BJ (cell line): ENCODE measurements at regions not wholly inside any gene's neighbourhood (a gene's known extent, or its start where the extent isn't known, plus 50 kb on each side); places are given as distances from the start of the nearest gene placed in this dataset.

Source experiments
- CTCF ChIA-PET: fragments of 350-600 bp; formaldehyde crosslinking; extraction: SDS; loops from one replicate; lab custom pipeline; 2021; ENCODE audit warnings: antibody characterized with exemption, inconsistent platforms; lab: Yijun Ruan, JAX
- POLR2A ChIA-PET: fragments of 300-600 bp; sonication (Branson Sonifier 250); formaldehyde crosslinking; extraction: SDS; loops from one replicate; lab custom pipeline; 2021; ENCODE audit warnings: antibody characterized with exemption; lab: Charles Lee
- DNase-seq: peaks from one replicate; pipeline ENCODE4 v3.0.0-alpha.2; 2011; ENCODE audit warnings: low read depth
- H3K27me3 ChIP-seq: 2 replicates; pipeline ENCODE4 v1.6.0; 2011; ENCODE audit warnings: low read length; ENCODE audit not compliant: control insufficient read depth, insufficient read depth
- H3K36me3 ChIP-seq: 2 replicates; pipeline ENCODE4 v1.5.1; 2011; ENCODE audit warnings: low read length; ENCODE audit not compliant: control insufficient read depth, insufficient read depth
- H3K4me3 ChIP-seq: 2 replicates; pipeline ENCODE4 v1.5.1; 2011; ENCODE audit warnings: low read depth, mild to moderate bottlenecking, control low read depth, low read length
- TF ChIP-seq, protein P1 (sequence below): IDR thresholded peaks from 2 replicates; pipeline ENCODE4 v1.5.1; 2011; ENCODE audit warnings: low read depth, mild to moderate bottlenecking, control low read depth, inconsistent platforms, low read length, moderate library complexity; ENCODE audit not compliant: insufficient read depth

GRCh38 chr15:69758810-69759790 is 306.5 kb downstream of the RPLP1 start:
- H3K27me3 ChIP-seq, result peaks cover 8% of the 10 kb centered on the region
- TF ChIP-seq, protein P1, sequence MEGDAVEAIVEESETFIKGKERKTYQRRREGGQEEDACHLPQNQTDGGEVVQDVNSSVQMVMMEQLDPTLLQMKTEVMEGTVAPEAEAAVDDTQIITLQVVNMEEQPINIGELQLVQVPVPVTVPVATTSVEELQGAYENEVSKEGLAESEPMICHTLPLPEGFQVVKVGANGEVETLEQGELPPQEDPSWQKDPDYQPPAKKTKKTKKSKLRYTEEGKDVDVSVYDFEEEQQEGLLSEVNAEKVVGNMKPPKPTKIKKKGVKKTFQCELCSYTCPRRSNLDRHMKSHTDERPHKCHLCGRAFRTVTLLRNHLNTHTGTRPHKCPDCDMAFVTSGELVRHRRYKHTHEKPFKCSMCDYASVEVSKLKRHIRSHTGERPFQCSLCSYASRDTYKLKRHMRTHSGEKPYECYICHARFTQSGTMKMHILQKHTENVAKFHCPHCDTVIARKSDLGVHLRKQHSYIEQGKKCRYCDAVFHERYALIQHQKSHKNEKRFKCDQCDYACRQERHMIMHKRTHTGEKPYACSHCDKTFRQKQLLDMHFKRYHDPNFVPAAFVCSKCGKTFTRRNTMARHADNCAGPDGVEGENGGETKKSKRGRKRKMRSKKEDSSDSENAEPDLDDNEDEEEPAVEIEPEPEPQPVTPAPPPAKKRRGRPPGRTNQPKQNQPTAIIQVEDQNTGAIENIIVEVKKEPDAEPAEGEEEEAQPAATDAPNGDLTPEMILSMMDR, result no peak
- CTCF ChIA-PET, result interaction anchor here (0.8 kb wide), 1 partner anchor 708 kb away, joined by 3 read pairs; no protein-coding TSS in a partner anchor
- DNase-seq, result no peak
- H3K4me3 ChIP-seq, result no peak overlapping the region
- POLR2A ChIA-PET, result interaction anchor here (0.6 kb wide), 1 partner anchor 224 kb away, joined by 3 read pairs; no protein-coding TSS in a partner anchor
- no peaks in the 10 kb centered on the region for H3K36me3 ChIP-seq

DNA sequence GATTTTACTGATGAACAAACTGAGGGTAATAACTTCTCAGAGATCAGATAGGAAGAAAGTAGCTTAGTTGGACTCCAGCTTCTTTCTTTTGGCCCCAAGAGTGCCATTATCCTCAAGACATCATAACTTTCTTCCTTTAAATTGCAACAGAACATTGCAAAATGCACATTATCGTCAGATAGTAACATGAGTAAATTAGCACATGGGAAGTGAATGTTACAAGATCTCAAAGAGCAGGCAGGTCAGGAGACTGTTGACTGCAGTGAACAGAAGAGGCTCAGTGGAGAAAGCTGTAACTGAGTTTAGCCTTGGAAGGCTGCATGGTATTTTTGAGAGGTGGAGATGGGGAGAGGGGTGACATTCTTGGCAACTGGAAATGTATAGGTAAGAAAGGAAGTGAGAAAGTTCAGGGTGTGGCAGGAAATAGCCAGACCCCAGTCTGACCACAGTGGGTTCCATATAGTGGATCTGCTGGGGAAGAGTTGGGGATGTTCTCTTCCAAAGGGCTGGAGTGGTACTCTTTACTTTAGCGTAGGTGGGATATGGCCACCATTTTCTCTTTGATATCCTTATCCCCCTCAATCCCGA is 307.7 kb downstream of the RPLP1 start:
- Histone ChIP-seq H3K4me3 (no peak overlapping the region), H3K27me3 (peaks cover 9% of the 10 kb centered on the region), H3K36me3 (no peaks in the 10 kb centered on the region)
- CTCF ChIA-PET, result interaction anchor here (0.6 to 0.7 kb wide), 3 partner anchors 136 to 360 kb away, joined by 3 to 4 read pairs (median 3); no protein-coding TSS in a partner anchor
- TF ChIP-seq, protein P1, result no peak
- no peak for DNase-seq
- POLR2A ChIA-PET, result interaction anchor here (0.5 kb wide), 1 partner anchor 87 kb away, joined by 3 read pairs; no protein-coding TSS in a partner anchor

GRCh38 chr15:69760890-69761568 is 308.4 kb downstream of the RPLP1 start:
- Histone ChIP-seq H3K36me3 (no peaks in the 10 kb centered on the region), H3K27me3 (peaks cover 10% of the 10 kb centered on the region), H3K4me3 (no peak overlapping the region)
- DNase-seq, result peak; percentile 85
- TF ChIP-seq, protein P1, result no peak
- ChIA-PET POLR2A (interaction anchor here (0.7 kb wide), 1 partner anchor 337 kb away, joined by 5 read pairs; the partner anchor contains the start of gene TLE3), CTCF (interaction anchor here (0.6 to 0.9 kb wide), 4 partner anchors 11 to 727 kb away, joined by 3 read pairs; no protein-coding TSS in a partner anchor)

DNA sequence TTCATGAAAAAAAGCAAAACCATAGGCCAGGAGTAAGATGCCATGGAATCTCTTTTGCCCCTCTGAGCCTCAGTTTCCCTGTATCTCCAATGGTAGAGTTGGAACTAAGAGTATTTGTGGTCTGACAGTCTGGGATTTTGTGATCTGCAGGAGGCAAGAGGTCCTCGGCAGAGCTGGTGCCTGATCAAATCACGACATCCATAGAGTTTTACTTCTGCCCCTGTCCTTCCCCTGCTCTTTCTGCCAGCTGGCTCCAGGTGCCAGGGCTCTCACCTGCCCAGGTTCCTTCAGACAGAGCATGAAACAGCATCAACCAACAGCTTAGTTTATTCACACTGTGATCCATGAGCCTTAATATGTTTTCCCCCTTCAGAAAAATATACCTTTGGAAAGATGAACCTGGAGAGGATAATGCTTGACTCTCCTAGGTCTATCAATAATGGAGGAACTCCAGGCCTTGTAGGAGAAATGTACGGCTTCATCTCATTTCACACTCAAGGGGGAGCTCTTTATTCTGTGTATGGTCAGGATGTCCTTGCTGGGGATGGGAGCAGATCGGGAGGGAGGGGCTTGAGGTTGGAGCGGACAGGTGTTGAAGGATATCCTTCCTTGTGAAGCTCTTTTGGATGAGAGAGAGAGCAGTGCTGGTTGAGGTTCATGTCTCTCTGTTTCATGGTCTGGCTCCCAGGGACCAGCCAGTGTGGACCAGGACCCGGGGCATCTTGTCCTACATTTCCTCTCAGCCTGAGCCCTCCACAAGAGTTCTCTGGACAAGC is 309.9 kb downstream of the RPLP1 start:
- ChIA-PET POLR2A (interaction anchor here (0.6 kb wide), 1 partner anchor 221 kb away, joined by 4 read pairs; no protein-coding TSS in a partner anchor), CTCF (interaction anchor here (1.2 kb wide), 1 partner anchor 23 kb away, joined by 4 read pairs; no protein-coding TSS in a partner anchor)
- DNase-seq, result no peak
- Histone ChIP-seq H3K4me3 (no peak overlapping the region), H3K36me3 (no peaks in the 10 kb centered on the region), H3K27me3 (peaks cover 12% of the 10 kb centered on the region)
- TF ChIP-seq, protein P1, result no peak
